HS-5 (cell line): ENCODE measurements at regions not wholly inside any gene's neighbourhood (a gene's known extent, or its start where the extent isn't known, plus 50 kb on each side); places are given as distances from the start of the nearest gene placed in this dataset.
A peak's percentile ranks its signal among the peaks of the same experiment; 100 is the strongest.

Experiments used
- DNase-seq: peaks from one replicate; pipeline ENCODE4 v3.0.0-alpha.2; 2012; ENCODE audit warnings: low read depth

- DNase-seq = no peak
These were observed 351.1 kb downstream of the MIAT start for GRCh38 chr22:27008454-27008853.

- no peak for DNase-seq
These were observed 353.7 kb downstream of the MIAT start for GRCh38 chr22:27011133-27011532.

GRCh38 chr22:27011717-27012116 lies 354.3 kb downstream of the MIAT start:
- no peak for DNase-seq

- no peak for DNase-seq
These were observed 362.4 kb downstream of the MIAT start for GRCh38 chr22:27019827-27020226.

GRCh38 chr22:27022274-27022895 lies 365.0 kb downstream of the MIAT start:
- no peak for DNase-seq

- no peak for DNase-seq
These were observed 365.5 kb downstream of the MIAT start for GRCh38 chr22:27022896-27023361.

- DNase-seq = no peak
These were observed 366.2 kb downstream of the MIAT start for GRCh38 chr22:27023591-27023990.

- no peak for DNase-seq
These were observed 367.6 kb downstream of the MIAT start for GRCh38 chr22:27024982-27025381.

GRCh38 chr22:27028093-27028492 lies 370.7 kb downstream of the MIAT start:
- no peak for DNase-seq

- no peak for DNase-seq
These were observed 372.3 kb downstream of the MIAT start for GRCh38 chr22:27029584-27030130.

- no peak for DNase-seq
These were observed 374.8 kb downstream of the MIAT start for GRCh38 chr22:27032091-27032761.

GRCh38 chr22:27041745-27042310 lies 384.4 kb downstream of the MIAT start:
- DNase-seq = no peak

- DNase-seq = no peak
These were observed 385.9 kb downstream of the MIAT start for GRCh38 chr22:27043262-27043661.

GRCh38 chr22:27045103-27045947 lies 387.9 kb downstream of the MIAT start:
- peak; percentile 25 for DNase-seq

GRCh38 chr22:27046086-27046485 lies 388.7 kb downstream of the MIAT start:
- DNase-seq = no peak

- DNase-seq = no peak
These were observed 389.2 kb downstream of the MIAT start for GRCh38 chr22:27046603-27047002.

GRCh38 chr22:27050771-27051170 lies 393.4 kb downstream of the MIAT start:
- DNase-seq = no peak

- no peak for DNase-seq
These were observed 394.0 kb downstream of the MIAT start for GRCh38 chr22:27051407-27051806.

GRCh38 chr22:27057717-27058116 lies 400.3 kb downstream of the MIAT start:
- no peak for DNase-seq

GRCh38 chr22:27060190-27060589 lies 402.8 kb downstream of the MIAT start:
- DNase-seq = no peak

GRCh38 chr22:27062910-27063309 lies 405.5 kb downstream of the MIAT start:
- DNase-seq = no peak

- DNase-seq = no peak
These were observed 406.0 kb downstream of the MIAT start for GRCh38 chr22:27063406-27063805.
